ENCODE measurements at regions not wholly inside any gene's neighbourhood (a gene's known extent, or its start where the extent isn't known, plus 50 kb on each side); places are given as distances from the start of the nearest gene placed in this dataset.

GRCh38 chr2:188922191-188922590, 52.0 kb upstream of the COL3A1 start:
- no peak for DNase-seq (ENCODE audit: low read depth)
